OCI-LY7 (cell line): ENCODE measurements at regions not wholly inside any gene's neighbourhood (a gene's known extent, or its start where the extent isn't known, plus 50 kb on each side); places are given as distances from the start of the nearest gene placed in this dataset.

Source experiments
- BruUV-seq: library from RNA; stranded (reverse); fragments of 400-500 nt; replicated peaks from 2 replicates; lab custom pipeline; 2021; lab: Mats Ljungman, UMichigan
- CTCF ChIA-PET: fragments of 300-600 bp; sonication (Branson Sonifier 250); formaldehyde crosslinking; loops from one replicate; lab custom pipeline; 2022; ENCODE audit warnings: antibody characterized with exemption; ENCODE audit not compliant: unreplicated experiment; lab: Charles Lee
- POLR2A ChIA-PET: fragments of 300-600 bp; sonication (Branson Sonifier 250); formaldehyde crosslinking; loops from one replicate; lab custom pipeline; 2022; ENCODE audit warnings: antibody characterized with exemption; lab: Charles Lee
- DNase-seq: peaks from one replicate; pipeline ENCODE4 v3.0.0-alpha.2; 2015; ENCODE audit warnings: low spot score
- H2AFZ ChIP-seq: fragments of 200-600 bp; sonication (generic), shearing (Covaris generic); 2 replicates; pipeline ENCODE4 v1.6.1; 2014; ENCODE audit warnings: mild to moderate bottlenecking, antibody characterized with exemption, low read length, moderate library complexity
- H3K27ac ChIP-seq: fragments of 200-600 bp; sonication (generic); 2 replicates; pipeline ENCODE4 v1.5.1; 2014; ENCODE audit warnings: mixed run types, low read depth, mild to moderate bottlenecking, moderate library complexity, low read length, inconsistent platforms; ENCODE audit not compliant: poor library complexity, severe bottlenecking
- H3K36me3 ChIP-seq: fragments of 200-600 bp; sonication (generic); 2 replicates; pipeline ENCODE4 v1.6.1; 2014; ENCODE audit warnings: mild to moderate bottlenecking, antibody characterized with exemption, low read length, moderate library complexity, mixed read lengths; ENCODE audit not compliant: insufficient read depth
- H3K4me1 ChIP-seq: fragments of 200-600 bp; sonication (generic); 2 replicates; pipeline ENCODE4 v1.5.1; 2014; ENCODE audit warnings: mild to moderate bottlenecking, low read length; ENCODE audit not compliant: insufficient read depth, poor library complexity, severe bottlenecking
- H3K4me2 ChIP-seq: fragments of 200-600 bp; sonication (generic); 2 replicates; pipeline ENCODE4 v1.6.1; 2014; ENCODE audit warnings: mild to moderate bottlenecking, low read length
- H3K4me3 ChIP-seq: fragments of 200-600 bp; sonication (generic); 2 replicates; pipeline ENCODE4 v1.5.1; 2014; ENCODE audit warnings: mild to moderate bottlenecking, low read depth, low read length; ENCODE audit not compliant: poor library complexity, severe bottlenecking
- H3K79me2 ChIP-seq: fragments of 200-600 bp; sonication (generic); 2 replicates; pipeline ENCODE4 v1.6.1; 2016; ENCODE audit warnings: low read depth, mild to moderate bottlenecking, low read length, moderate library complexity, mixed read lengths; ENCODE audit not compliant: insufficient read depth
- H3K9me2 ChIP-seq: fragments of 200-600 bp; sonication (generic); 2 replicates; pipeline ENCODE4 v1.6.1; 2016; ENCODE audit warnings: mild to moderate bottlenecking, low read length, mixed read lengths; ENCODE audit not compliant: insufficient read depth
- H3K9me3 ChIP-seq: fragments of 200-600 bp; sonication (generic); 2 replicates; pipeline ENCODE4 v1.6.1; 2014; ENCODE audit warnings: mild to moderate bottlenecking, mixed run types, low read length, mixed read lengths
- H4K20me1 ChIP-seq: fragments of 200-600 bp; sonication (generic); 2 replicates; pipeline ENCODE4 v1.6.1; 2014; ENCODE audit warnings: mild to moderate bottlenecking, antibody characterized with exemption, low read length, moderate library complexity, mixed read lengths; ENCODE audit not compliant: insufficient read depth
- CTCF ChIP-seq: fragments of 200-600 bp; sonication (generic); conservative IDR thresholded peaks from 2 replicates; pipeline ENCODE4 v1.5.1; 2014; ENCODE audit warnings: mild to moderate bottlenecking, antibody characterized with exemption, low read length, moderate library complexity, mixed read lengths
- EZH2phosphoT487 ChIP-seq: fragments of 200-600 bp; sonication (generic); IDR thresholded peaks from 2 replicates; pipeline ENCODE4 v1.6.1; 2018; ENCODE audit warnings: low read depth, borderline replicate concordance, mild to moderate bottlenecking, mixed run types, antibody characterized with exemption, low read length, moderate library complexity, mixed read lengths
- intact Hi-C: fragments of 100-400 bp; cut with micrococcal nuclease; formaldehyde crosslinking; loops from one replicate; pipeline ENCODE4 v1.10.0; 2022; ENCODE audit not compliant: unreplicated experiment

- no peak for TF ChIP-seq CTCF
- no peak for TF ChIP-seq EZH2phosphoT487
- Histone ChIP-seq H2AFZ (no peak overlapping the region), H3K27ac (no peak overlapping the region), H3K36me3 (no peaks in the 10 kb centered on the region), H3K4me3 (no peak overlapping the region), H3K9me3 (no peaks in the 10 kb centered on the region), H3K79me2 (no peaks in the 10 kb centered on the region), H3K4me1 (no peaks in the 10 kb centered on the region), H3K9me2 (no peaks in the 10 kb centered on the region), H4K20me1 (no peaks in the 10 kb centered on the region), H3K4me2 (no peak overlapping the region)
- BruUV-seq: no TSS peak
- POLR2A ChIA-PET: no interaction called here
- DNase-seq: no peak
- intact Hi-C loops: no loop called here
- CTCF ChIA-PET: no interaction called here
Measured at GRCh38 chr22:27204280-27204679, 546.9 kb downstream of the MIAT start.

GRCh38 chr22:27204817-27205216 is 547.4 kb downstream of the MIAT start:
- Histone ChIP-seq H3K9me2 (no peaks in the 10 kb centered on the region), H3K4me3 (no peak overlapping the region), H3K36me3 (no peaks in the 10 kb centered on the region), H2AFZ (no peak overlapping the region), H3K9me3 (no peaks in the 10 kb centered on the region), H3K4me1 (no peaks in the 10 kb centered on the region), H3K79me2 (no peaks in the 10 kb centered on the region), H4K20me1 (no peaks in the 10 kb centered on the region), H3K27ac (no peak overlapping the region), H3K4me2 (no peak overlapping the region)
- BruUV-seq: no TSS peak
- POLR2A ChIA-PET: no interaction called here
- CTCF ChIA-PET: no interaction called here
- TF ChIP-seq EZH2phosphoT487 (no peak), CTCF (no peak)
- intact Hi-C loops: no loop called here
- DNase-seq: no peak

GRCh38 chr22:27205492-27206373 is 548.3 kb downstream of the MIAT start:
- Histone ChIP-seq H3K9me2 (no peaks in the 10 kb centered on the region), H3K36me3 (no peaks in the 10 kb centered on the region), H4K20me1 (no peaks in the 10 kb centered on the region), H3K4me1 (no peaks in the 10 kb centered on the region), H3K9me3 (no peaks in the 10 kb centered on the region), H2AFZ (no peak overlapping the region), H3K4me3 (no peak overlapping the region), H3K79me2 (no peaks in the 10 kb centered on the region), H3K27ac (no peak overlapping the region), H3K4me2 (no peak overlapping the region)
- ChIA-PET CTCF (no interaction called here), POLR2A (no interaction called here)
- DNase-seq: no peak
- BruUV-seq: no TSS peak
- intact Hi-C loops: no loop called here
- TF ChIP-seq EZH2phosphoT487 (no peak), CTCF (no peak)
